ENCODE measurements at regions not wholly inside any gene's neighbourhood (a gene's known extent, or its start where the extent isn't known, plus 50 kb on each side); places are given as distances from the start of the nearest gene placed in this dataset.

DNA sequence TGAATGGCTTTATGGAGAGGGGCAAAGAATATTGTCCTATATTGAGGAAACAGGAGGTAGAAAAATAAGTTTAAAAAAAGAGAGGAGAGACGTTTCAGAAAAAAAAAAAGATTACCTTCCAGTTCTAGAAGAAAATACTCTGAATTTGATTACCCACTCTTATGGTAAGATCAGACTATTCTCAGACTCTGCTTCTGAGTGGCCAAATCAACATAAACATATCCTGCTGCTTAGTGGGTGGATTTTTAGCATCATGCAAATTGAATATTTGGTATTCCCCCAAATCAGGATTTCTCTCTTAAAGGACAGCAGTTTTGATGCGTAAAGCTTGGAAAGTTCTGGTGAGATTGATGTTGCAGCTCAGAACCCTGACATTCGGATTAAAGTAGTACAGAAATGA is 946.6 kb downstream of the TFAP2A start:
- no peaks in the 10 kb centered on the region for H3K36me3 Mint-ChIP-seq
- no peaks in the 10 kb centered on the region for H3K27me3 Mint-ChIP-seq
- no peak overlapping the region for H3K4me3 Mint-ChIP-seq
- no peaks in the 10 kb centered on the region for H3K9me3 Mint-ChIP-seq (ENCODE audit: low read depth)
- no peak overlapping the region for H3K27ac Mint-ChIP-seq
- H3K4me1 Mint-ChIP-seq (ENCODE audit: low read depth): no peaks in the 10 kb centered on the region

DNA sequence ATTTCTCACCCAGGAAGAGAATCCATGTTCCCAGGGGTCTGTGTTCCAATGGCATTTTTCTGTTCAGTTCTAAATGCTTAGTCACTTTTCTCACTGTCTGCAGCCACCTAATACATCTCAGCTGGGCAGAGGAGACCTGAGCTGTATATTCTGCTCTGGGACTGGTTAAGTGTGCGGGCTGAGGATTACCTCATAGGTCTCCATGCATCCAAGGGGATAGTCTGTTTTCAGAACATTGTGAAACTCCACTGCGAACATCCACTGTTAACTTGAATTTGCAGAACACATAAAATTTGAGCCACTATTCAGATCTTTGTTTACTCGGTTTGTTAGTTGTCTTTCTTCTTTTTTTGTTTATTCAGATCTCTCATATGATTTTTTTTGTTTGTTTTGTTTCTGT is 947.1 kb downstream of the TFAP2A start:
- Mint-ChIP-seq H3K27me3 (no peaks in the 10 kb centered on the region), H3K27ac (no peak overlapping the region), H3K4me1 (ENCODE audit: low read depth) (no peaks in the 10 kb centered on the region), H3K4me3 (no peak overlapping the region), H3K9me3 (ENCODE audit: low read depth) (no peaks in the 10 kb centered on the region), H3K36me3 (no peaks in the 10 kb centered on the region)

DNA sequence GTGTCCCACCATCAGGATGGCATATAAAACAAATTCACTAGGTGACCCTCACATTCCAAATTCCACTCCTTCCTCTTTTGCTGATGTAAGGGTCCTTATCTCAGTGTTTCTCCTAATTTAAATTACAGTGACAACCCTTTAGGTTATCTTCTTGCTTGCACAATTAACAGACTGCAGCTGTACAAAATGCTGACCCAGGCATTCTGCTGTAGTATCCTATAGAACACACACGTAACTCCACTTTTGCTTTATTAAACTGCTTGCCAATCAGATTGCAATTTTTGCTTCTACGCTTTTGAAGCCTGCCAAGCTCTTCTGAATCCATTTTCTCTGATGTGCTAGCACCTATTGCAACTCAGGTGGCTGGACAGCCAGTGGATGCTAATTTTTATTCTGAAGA is 950.3 kb downstream of the TFAP2A start:
- Mint-ChIP-seq H3K4me3 (no peak overlapping the region), H3K9me3 (ENCODE audit: low read depth) (no peaks in the 10 kb centered on the region), H3K4me1 (ENCODE audit: low read depth) (no peaks in the 10 kb centered on the region), H3K27me3 (no peaks in the 10 kb centered on the region), H3K27ac (no peak overlapping the region), H3K36me3 (no peaks in the 10 kb centered on the region)

DNA sequence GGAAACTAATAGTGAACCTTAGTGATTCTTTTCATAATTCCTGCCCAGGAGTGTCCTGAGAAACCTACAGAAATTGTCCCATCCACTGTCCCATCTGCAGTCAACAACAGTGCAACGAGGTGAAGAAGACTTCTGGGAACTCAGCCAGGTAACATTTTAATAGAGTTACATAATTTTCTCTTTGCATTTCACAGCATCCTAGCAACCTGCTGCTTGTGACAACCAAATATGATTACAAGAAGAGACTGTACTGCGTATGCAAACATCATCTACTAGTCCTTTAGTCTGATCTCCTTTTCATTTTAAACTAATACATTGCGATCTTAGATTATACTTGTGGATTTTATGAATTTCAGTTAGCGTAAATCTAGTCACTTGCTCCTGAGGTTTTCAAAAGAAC is 951.6 kb downstream of the TFAP2A start:
- no peaks in the 10 kb centered on the region for H3K36me3 Mint-ChIP-seq
- no peaks in the 10 kb centered on the region for H3K4me1 Mint-ChIP-seq (ENCODE audit: low read depth)
- H3K4me3 Mint-ChIP-seq: no peak overlapping the region
- no peaks in the 10 kb centered on the region for H3K9me3 Mint-ChIP-seq (ENCODE audit: low read depth)
- H3K27ac Mint-ChIP-seq: no peak overlapping the region
- H3K27me3 Mint-ChIP-seq: no peaks in the 10 kb centered on the region

DNA sequence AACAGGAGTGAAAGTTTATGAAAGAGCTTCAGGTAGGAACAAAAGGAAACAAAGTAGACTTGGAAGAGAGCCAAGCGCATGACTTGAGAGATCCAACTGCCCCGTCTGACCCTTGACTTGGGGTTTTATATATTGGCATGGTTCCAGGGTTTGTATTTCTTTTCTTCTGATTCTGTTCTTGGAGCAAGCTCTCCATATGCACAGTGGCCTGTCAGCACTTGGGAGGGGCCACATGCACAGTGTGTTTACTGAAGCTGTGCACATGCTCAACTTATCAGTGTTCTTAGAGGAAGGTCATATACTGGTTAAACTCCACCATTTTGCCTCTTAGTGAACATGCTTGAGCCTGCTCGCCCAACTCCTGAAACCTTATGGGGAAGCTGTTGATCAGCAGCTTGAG is 953.7 kb downstream of the TFAP2A start:
- Mint-ChIP-seq H3K36me3 (no peaks in the 10 kb centered on the region), H3K9me3 (ENCODE audit: low read depth) (no peaks in the 10 kb centered on the region), H3K4me1 (ENCODE audit: low read depth) (no peaks in the 10 kb centered on the region), H3K4me3 (no peak overlapping the region), H3K27me3 (no peaks in the 10 kb centered on the region), H3K27ac (no peak overlapping the region)

DNA sequence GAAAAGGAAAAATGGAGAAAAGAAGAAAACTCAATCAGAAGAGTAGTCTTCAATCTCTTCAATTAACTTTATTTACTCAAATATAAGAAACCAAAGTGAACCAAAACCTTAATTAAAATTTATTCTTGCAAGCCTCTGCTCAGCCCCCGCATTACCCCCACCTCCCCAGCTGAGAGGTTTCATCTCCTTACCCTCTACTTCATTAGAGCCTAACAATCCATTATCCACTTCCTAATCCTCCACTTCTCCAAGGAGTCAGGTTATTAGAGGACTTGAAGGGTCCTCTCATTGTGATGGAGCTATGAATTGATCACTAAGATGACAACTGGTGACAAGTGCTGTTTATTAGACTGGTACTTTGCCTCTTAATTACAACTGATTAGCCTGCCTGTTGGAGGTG is 956.5 kb downstream of the TFAP2A start:
- Mint-ChIP-seq H3K36me3 (no peaks in the 10 kb centered on the region), H3K27ac (no peak overlapping the region), H3K9me3 (ENCODE audit: low read depth) (no peaks in the 10 kb centered on the region), H3K4me1 (ENCODE audit: low read depth) (no peaks in the 10 kb centered on the region), H3K27me3 (no peaks in the 10 kb centered on the region), H3K4me3 (no peak overlapping the region)

DNA sequence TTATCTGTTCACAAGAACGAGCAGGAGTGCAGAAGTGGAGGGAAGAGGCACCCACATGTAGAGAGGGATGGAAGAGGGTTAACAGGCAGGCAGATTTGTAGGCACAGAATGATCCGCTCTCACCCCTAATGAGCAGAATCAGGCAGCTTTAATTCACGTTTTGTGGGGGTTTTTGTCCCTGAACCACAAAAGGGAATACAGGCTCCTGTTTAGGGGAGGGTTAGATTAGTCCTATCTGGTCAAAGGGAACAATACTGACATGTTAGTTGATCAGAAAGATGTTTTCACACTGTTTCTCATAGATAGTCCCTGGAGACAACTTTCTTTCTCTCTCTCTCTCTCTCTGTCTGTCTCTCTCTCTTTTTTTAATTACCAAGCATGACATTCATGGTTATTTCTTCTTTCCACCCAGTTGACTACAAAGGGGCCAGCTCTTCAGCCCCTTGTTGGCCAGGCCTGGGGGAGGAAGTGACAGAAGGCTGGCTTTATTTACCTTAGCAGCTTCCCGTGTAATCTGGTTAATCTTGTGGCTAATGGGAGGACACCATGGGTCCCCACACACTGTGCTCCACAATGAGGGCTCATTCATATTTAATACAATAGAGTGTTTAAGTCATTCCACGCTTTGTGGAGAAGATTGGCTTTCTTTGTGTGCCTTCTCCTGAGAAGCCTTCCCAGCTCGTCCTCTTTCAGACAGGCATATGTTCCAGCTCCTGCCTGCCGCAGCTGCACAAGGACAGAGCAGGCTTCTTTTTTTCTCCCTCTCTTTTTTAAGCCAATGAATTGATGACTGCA is 958.8 kb downstream of the TFAP2A start:
- Mint-ChIP-seq H3K27me3 (no peaks in the 10 kb centered on the region), H3K4me1 (ENCODE audit: low read depth) (no peaks in the 10 kb centered on the region), H3K4me3 (no peak overlapping the region), H3K36me3 (no peaks in the 10 kb centered on the region), H3K9me3 (ENCODE audit: low read depth) (no peaks in the 10 kb centered on the region), H3K27ac (no peak overlapping the region)

DNA sequence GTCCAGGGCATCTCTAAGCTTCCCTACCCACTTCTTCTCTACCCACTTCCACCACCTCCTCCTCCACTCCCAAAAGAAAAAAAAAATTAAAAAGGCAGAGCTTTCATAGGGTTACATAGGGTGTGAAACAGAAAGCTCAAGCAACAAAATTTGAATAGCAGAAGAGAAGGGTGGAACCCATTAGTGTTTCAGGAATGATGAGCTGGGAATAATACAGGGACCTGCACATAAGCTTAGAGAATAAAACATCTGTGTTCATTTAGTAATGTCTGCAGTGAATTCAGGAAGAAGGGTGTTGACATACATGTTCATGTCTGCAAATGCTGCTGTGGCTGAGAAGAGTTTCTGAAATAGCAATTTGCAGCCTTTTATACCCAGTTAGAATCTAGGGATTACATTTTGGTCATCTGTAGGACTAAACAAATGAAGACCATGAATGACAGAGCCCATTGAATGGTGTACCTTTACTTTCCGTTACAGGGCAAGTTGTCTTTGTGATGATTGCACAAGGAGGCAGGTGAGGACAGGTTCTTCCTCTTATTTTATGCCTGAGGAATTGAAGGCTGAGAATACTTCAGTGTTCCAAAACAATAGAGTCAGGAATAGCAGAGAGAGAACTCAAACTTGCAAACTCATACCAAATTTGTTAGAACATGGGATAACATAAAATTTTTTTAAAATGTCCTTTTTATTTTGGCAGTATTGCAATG is 975.1 kb downstream of the TFAP2A start:
- Mint-ChIP-seq H3K27ac (no peak overlapping the region), H3K4me3 (no peak overlapping the region), H3K27me3 (no peaks in the 10 kb centered on the region), H3K36me3 (no peaks in the 10 kb centered on the region), H3K4me1 (ENCODE audit: low read depth) (no peaks in the 10 kb centered on the region), H3K9me3 (ENCODE audit: low read depth) (peaks cover 4% of the 10 kb centered on the region)

DNA sequence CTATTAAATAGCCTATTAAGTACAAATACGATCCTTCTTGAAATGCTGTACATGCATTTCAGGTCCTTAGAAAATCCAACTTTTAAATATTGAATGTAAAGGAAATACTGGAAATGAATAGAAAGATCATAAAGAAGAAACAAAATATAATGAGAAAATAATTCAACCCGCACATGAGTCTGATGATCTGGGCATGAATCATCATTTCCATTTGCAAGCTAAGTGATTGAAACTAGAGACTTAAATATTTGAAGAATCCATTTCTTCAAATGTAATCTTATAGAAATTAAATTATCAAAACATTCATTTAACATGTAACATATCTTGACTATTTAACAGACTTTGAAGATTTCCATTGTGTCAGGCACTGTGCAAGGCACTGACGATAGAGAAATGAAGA is 977.0 kb downstream of the TFAP2A start:
- Mint-ChIP-seq H3K4me3 (no peak overlapping the region), H3K27ac (no peak overlapping the region), H3K36me3 (no peaks in the 10 kb centered on the region), H3K4me1 (ENCODE audit: low read depth) (no peaks in the 10 kb centered on the region), H3K9me3 (ENCODE audit: low read depth) (no peaks in the 10 kb centered on the region), H3K27me3 (no peaks in the 10 kb centered on the region)

DNA sequence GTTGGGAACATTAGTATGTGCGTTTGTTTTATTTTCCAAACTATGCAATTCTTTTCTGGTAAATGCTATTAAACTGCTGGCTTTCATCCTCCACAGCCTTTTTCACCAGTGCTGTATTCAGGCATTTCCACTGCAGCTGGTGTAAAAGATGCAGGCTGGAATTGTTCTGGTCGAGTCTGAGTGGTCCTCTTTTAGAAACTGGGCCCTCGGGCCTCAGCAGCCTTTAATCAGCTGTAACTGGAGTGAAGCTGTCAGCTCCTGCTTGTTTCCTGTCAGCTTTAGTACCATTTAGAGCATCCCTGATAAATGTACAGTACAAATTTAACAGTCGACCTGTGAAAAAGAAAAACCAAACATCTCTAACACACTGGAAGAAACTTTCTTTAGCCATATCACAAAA is 979.6 kb downstream of the TFAP2A start:
- Mint-ChIP-seq H3K4me3 (no peak overlapping the region), H3K27ac (no peak overlapping the region), H3K4me1 (ENCODE audit: low read depth) (no peaks in the 10 kb centered on the region), H3K9me3 (ENCODE audit: low read depth) (peaks cover 4% of the 10 kb centered on the region), H3K27me3 (no peaks in the 10 kb centered on the region), H3K36me3 (no peaks in the 10 kb centered on the region)

DNA sequence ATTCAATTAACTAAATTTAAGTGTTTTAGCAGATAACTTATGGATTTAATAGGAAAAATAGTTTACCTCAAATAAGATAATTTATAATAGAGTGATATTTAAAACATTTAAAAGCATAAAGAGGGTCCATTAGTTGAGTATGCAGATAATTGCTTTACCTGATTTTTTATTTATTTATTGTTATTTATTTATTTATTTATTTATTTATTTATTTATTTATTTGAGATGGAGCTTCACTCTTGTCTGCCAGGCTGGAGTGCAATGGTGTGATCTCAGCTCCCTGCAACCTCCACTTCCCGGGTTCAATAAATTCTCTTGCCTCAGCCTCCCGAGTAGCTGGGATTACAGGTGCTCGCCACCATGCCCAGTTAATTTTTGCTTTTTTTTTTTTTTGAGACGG is 982.9 kb downstream of the TFAP2A start:
- Mint-ChIP-seq H3K27me3 (no peaks in the 10 kb centered on the region), H3K9me3 (ENCODE audit: low read depth) (peaks cover 4% of the 10 kb centered on the region)

DNA sequence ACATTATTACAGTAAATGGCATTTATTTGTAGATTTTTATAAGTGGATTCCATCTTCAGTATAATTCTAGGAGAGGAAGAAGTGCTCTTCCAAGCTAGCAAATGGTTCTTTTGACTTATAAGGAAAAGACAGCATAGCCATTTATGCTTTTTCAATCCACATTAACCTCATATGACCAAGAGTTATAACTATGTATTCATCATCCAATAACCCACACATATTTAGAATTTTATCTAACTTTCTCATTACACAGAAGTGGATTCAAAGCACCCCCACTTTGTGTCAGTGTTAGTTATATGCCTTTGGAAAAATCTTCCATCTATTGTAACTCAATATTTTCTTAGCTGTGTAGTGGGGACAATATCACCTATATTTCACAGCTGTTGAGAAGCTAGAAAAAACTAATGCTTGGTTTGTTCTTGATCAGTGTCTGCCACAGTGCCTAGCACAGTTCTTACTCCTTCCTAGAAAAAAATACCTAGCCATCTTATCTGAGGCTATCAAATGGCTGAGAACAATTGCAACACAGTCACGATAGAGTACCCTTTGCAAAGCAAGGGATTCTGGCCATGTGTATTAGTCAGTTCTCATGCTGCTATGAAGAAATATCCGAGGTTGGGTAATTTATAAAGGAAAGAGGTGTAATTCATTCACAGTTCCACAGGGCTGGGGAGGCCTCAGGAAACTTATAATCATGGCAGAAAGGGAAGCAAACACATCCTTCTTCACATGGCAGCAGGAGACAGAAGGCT is 986.3 kb downstream of the TFAP2A start:
- Mint-ChIP-seq H3K27ac (no peak overlapping the region), H3K9me3 (ENCODE audit: low read depth) (peaks cover 8% of the 10 kb centered on the region), H3K27me3 (no peaks in the 10 kb centered on the region), H3K36me3 (no peaks in the 10 kb centered on the region), H3K4me1 (ENCODE audit: low read depth) (no peaks in the 10 kb centered on the region), H3K4me3 (no peak overlapping the region)

More for the DNA sequence above, 982.9 kb downstream of the TFAP2A start:
- no peak overlapping the region for H3K4me3 Mint-ChIP-seq
- no peak overlapping the region for H3K27ac Mint-ChIP-seq
- H3K4me1 Mint-ChIP-seq (ENCODE audit: low read depth): no peaks in the 10 kb centered on the region
- no peaks in the 10 kb centered on the region for H3K36me3 Mint-ChIP-seq

DNA sequence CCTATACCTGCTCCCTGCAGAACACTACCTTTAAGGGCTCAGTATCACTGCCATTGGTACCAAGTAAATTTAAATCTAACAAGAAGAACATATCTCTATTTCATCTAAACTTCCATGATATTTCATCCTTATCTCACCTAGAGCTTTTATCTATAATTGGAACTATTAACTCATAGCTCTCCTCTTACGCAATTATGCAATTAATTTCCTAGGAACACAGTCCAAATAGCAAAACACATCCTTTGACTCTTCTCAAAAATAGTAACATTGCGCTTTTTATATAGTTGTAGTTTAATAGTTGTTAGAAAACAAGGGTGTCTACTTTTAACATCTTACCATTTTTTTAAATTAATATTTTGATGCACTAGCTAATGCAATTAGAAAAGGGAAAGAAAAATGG is 986.8 kb upstream of the SLC35B3 start:
- no peaks in the 10 kb centered on the region for H3K27me3 Mint-ChIP-seq
- H3K4me3 Mint-ChIP-seq: no peak overlapping the region
- H3K9me3 Mint-ChIP-seq (ENCODE audit: low read depth): peaks cover 5% of the 10 kb centered on the region
- no peak overlapping the region for H3K27ac Mint-ChIP-seq
- H3K36me3 Mint-ChIP-seq: no peaks in the 10 kb centered on the region
- H3K4me1 Mint-ChIP-seq (ENCODE audit: low read depth): no peaks in the 10 kb centered on the region

DNA sequence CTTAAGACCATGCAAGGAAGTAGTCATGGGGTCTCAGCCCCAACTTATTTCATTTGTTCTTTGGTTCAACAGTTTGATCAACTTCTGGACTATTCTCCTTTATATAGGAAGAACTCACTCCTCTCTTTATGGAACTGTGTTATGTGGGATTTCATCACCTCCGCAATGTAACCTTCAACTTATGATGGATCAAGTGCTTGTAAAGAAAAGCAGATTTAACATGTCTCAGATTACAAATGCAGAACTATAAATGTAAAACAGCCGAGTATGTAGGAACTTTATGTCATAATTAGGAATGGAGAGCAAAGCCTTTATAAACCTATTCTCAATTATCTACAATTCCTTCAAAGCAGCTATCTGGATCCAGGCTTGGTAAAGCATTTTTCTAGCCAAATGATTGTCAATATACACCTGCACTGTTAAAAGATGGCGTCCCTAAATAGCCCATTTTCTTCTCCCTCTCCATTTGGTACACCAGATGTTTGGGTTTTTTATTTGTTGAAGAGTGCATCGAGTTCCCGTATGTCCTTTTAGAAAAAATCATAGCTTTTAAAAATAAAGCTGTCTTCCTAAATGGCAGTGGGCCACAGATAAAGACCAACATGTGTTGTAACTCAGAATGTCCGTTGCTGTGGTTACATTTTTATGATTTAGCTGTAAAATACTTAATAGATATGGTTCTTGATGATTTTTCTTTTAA is 985.1 kb upstream of the SLC35B3 start:
- Mint-ChIP-seq H3K36me3 (no peaks in the 10 kb centered on the region), H3K27ac (no peak overlapping the region), H3K9me3 (ENCODE audit: low read depth) (no peaks in the 10 kb centered on the region), H3K4me3 (no peak overlapping the region), H3K4me1 (ENCODE audit: low read depth) (no peaks in the 10 kb centered on the region), H3K27me3 (no peaks in the 10 kb centered on the region)

DNA sequence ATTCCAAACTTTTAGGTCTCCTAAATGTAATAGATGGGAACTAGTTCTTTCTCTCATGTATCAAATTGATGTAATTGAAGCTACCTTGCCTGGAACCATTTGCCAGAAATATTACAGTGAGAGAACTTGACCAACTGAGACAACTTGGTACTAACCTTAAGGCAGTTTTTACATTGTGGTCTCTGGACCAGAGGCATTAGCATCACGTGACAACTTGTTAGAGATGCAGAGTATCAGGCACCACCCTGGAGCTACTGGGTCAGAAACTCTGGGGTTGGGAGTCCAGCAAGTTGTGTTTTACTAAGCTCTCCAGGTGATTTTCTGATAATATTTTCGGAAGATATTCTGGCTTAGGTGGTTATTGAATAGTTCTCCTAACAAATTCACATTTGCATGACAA is 982.1 kb upstream of the SLC35B3 start:
- H3K9me3 Mint-ChIP-seq (ENCODE audit: low read depth): no peaks in the 10 kb centered on the region
- no peak overlapping the region for H3K27ac Mint-ChIP-seq
- H3K4me1 Mint-ChIP-seq (ENCODE audit: low read depth): no peaks in the 10 kb centered on the region
- H3K27me3 Mint-ChIP-seq: no peaks in the 10 kb centered on the region
- H3K36me3 Mint-ChIP-seq: no peaks in the 10 kb centered on the region
- H3K4me3 Mint-ChIP-seq: no peak overlapping the region

Measured in activated naive CD8-positive, alpha-beta T cell (primary cell).